Brain pericyte (primary cell): ENCODE measurements at regions not wholly inside any gene's neighbourhood (a gene's known extent, or its start where the extent isn't known, plus 50 kb on each side); places are given as distances from the start of the nearest gene placed in this dataset.
"Not testable (repeated sequence)": the region's sequence is repeated elsewhere in the genome, so short reads cannot be mapped to it uniquely, and the experiment has no call there.

Source experiments
- DNase-seq: peaks from one replicate; pipeline ENCODE4 v3.0.0-alpha.2; 2012; ENCODE audit warnings: low read depth, low spot score

DNA sequence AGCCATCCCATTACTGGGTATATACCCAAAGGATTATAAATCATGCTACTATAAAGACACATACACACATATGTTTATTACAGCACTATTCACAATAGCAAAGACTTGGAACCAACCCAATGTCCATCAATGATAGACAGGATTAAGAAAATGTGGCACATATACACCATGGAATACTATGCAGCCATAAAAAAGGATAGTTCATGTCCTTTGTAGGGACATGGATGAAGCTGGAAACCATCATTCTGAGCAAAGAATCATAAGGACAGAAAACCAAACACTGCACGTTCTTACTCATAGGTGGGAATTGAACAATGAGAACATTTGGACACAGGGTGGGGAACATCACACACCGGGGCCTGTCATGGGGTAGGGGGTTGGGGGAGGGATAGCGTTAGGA lies 60.3 kb upstream of the NMU start:
- DNase-seq, result not testable (repeated sequence)

DNA sequence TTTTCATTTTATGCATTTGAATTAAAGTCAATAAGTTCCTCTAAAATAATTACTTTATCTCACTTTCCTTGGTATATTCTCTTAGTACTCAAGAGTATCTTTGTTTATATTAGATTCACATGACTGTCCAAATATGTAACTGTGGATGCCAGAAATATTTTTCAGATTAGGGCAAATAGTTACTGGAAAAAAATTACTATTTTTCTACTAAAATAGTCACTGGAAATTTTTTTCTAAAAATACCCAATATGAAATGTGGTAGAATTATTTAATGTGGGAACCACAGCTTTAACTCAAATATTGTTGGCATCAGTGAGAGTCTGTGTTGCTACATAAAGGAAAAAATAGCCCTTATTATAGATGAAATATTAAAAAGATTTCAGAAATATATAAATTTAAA lies 70.4 kb upstream of the NMU start:
- no peak for DNase-seq

DNA sequence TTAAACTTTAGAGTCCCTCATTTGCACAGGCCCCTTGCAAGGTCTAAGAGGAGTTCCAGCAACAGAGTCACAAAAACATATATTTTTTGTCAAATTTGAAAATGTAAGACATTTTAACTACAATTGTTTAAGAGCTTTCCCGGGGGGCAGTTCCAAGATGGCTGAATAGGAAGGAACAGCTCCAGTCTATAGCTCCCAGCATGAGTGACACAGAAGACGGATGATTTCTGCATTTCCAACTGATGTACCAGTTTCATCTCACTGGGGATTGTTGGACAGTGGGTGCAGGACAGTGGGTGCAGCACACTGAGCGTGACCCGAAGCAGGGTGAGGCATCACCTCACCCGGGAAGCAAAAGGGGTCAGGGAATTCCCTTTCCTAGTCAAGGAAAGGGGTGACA lies 71.4 kb upstream of the NMU start:
- no peak for DNase-seq

DNA sequence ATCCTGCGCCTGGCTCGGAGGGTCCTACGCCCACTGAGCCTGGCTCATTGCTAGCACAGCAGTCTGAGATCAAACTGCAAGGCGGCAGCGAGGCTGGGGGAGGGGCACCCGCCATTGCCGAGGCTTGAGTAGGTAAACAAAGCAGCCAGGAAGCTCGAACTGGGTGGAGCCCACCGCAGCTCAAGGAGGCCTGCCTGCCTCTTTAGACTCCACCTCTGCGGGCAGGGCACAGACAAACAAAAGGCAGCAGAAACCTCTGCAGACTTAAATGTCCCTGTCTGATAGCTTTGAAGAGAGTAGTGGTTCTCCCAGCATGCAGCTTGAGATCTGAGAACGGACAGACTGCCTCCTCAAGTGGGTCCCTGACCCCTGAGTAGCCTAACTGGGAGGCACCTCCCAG lies 71.9 kb upstream of the NMU start:
- DNase-seq, result not testable (repeated sequence)

DNA sequence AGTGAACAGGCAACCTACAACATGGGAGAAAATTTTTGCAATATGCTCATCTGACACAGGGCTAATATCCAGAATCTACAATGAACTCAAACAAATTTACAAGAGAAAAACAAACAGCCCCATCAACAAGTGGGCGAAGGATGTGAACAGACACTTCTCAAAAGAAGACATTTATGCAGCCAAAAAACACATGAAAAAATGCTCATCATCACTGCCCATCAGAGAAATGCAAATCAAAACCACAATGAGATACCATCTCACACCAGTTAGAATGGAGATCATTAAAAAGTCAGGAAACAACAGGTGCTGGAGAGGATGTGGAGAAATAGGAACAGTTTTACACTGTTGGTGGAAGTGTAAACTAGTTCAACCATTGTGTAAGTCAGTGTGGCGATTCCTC lies 76.7 kb upstream of the NMU start:
- DNase-seq, result not testable (repeated sequence)

DNA sequence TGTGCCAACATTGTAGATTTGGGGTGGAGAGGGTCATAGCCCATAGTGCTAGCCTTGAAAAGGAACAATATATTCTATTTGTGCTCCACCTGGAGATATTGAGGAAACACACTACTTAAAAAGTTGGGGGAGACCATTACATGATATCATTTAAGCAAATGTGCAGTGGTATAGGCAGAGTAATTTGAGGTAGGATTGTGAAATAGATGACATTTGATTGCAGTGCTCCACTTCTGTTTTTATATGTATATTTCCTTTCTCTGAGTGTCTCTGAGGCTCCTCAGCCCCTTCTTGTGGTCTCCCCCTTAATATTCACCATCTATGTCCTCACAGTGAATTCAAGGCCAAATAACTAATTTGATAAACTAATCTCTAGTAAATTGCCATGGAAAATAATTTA lies 85.6 kb upstream of the NMU start:
- no peak for DNase-seq

DNA sequence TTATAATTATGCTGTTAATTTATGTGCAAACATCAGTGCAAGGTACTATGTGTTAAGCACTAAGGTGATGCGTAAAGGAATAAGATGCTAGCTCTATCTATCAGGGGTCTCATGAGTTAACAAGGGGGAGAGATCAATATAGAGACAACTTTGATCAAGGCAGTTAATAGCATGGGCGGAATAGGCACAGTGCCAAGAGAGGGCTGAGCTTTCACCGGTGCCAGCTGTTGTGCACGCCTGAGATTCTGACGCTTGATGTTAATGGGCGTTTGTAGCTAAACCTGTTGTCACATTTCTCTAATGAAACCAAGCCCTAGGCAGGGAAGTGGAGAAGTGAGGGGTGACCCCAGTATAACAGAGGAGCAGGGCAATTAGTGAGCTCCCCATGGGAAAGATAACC lies 86.0 kb upstream of the NMU start:
- no peak for DNase-seq

DNA sequence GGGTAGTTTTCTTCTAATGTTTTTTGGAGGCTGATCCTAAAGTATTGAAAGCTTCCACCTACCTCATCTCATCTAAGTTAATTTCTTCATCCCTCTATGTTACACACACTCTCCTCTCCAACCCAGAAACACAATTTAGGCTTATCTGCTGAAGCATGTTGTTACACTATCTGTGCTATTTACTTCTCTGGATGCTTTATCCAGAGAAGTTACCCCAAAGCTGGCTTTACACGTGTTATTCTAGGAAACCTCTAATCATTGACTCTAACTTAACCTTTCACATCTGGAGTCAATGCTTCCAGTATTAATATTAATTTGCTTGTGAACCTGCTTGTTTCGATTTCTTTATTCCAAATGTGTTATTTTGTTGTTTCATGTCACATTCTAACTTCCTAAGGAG lies 87.3 kb upstream of the NMU start:
- no peak for DNase-seq

DNA sequence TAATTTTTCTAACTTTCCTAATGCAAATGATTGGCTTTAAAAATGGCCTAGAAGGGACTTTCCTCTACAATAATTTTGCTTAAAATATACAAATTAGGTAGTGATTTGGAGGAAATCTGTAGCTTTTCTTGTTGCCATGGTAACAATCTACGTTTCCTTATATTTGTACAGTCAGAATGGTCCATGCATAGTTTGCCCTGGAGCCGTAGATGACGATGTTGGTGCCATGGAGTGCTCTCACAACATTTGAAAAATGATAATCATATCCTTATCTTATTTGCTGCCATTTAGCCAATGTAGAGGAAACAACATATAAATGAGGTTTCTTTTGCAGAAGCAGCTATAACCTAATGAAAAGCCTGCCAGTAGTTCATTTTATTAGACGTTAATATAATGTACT lies 89.0 kb upstream of the NMU start:
- DNase-seq, result no peak

DNA sequence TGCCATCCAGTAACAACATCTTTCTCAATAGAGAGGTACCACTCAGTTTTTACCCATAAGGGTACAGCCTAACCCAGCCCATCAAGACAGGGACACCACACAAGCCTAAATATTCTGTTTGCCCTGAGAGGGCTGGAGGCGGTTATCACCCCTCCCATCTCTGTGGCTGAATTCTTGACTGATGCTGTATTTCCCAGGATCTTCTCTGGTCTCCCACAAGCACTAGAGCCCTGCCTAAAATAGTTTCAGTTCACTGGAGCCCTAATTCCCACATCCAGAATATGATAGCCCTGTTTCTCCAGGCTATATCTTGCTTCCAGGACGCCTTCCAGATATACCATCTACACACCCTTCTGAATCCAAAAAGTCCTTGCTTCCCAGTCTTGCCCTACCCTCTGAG lies 91.6 kb upstream of the NMU start:
- DNase-seq, result no peak

DNA sequence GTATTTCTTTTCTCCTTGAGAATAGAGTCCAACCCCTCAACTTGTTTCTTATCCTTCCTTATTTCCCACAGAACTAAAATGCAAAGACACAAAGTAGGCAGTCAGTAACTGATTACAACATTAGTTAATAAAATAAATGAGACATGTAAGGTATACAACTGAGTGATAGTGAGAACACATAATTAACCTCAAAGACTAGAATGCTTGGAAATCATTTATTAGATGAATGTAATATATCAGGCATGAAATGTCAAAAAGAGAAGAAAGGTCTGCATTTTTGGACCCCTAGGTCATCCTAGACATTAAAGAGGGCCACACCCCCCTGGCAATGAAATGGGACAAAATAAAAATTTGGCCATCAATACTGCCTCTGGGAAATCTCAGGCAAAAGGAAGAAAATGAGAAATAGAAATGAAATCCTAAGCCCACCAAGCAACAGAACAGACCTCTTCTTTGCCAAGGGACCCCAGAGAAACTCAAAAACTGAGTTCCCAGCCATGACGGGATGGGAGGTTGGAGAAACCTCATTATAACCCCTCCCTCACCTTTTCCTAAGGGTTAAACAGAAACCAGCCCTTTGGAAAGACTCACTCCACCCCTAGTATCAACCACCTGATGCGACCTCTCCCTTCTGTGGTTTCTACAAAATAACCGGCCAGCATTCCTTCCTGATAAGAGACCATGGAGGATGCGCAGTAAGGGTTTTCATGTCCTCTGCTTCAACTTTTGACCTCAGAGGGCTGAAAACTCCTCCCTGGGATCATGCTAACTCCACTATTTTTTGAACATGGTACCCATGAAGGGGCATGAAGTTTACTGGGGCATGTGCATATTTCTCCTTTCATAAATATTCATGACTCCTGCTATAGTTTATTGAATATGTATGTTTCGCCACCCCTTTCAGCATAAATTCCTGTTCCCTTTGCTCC lies 90.0 kb upstream of the EXOC1L start:
- no peak for DNase-seq

DNA sequence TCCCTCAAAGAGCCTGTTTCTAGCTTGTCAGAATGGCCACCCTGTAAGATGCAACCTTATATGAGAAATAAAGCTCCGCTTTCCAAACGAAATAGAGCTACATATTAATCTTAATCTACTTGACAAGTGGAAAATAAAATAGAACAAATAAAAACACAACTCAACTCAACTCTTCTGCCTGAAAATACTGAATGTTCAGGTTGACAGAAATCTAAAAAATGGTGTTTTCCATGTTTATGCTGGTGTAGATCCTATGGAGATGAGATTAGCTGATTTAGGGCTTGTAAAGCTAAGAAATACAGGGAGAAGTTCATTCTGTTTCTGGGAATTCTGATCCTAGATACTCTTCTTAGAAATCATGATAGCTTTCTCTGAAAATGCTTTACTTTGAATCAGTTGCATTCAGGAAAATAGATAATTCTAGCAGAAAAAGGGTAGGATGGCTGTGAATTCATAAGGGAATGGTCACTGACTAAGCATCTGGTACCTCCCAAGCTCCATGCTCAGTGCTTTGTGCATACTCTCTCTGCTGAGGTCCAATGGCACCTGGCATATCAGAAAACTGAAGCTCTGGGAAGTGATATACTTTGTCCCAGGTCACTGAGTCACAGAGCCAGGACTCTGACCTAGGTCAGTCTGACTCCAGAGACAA lies 89.2 kb upstream of the EXOC1L start:
- DNase-seq, result no peak

DNA sequence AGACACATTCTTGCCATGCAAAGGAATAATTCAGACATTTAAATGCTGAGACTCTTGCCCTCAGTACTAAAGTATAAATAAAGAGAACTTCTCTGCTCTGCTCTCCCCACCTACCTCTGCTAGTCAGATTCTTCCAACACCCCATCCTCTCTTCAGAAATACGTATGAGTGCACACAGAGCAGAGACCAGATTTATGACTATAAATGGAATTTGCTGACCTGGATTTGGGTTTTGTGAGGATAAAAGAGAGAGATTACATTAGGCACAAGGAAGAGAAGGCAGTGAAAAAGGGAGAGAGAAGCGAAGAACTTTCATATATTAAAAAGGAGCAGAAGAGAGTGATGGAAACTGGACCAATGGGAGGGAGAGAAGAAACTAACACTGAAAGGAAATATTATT lies 87.6 kb upstream of the EXOC1L start:
- no peak for DNase-seq

DNA sequence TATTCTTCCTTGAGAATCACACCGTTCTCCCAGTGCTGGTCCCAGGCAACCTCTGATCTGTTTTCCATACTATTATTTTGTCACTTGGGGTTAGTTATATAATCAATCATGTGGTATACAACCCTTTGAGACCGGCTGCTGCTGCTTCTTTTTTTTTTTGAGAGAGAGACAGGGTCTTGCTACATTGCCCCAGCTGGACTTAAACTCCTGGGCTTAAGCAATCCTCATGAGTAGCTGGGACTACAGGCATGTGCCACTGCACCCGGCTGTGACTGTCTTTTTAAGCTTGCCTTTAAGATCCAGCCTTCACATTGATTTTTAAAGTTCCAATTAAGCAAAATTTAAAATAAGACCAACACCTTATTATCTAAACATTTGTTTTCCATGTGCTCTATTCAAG lies 86.7 kb upstream of the EXOC1L start:
- no peak for DNase-seq

DNA sequence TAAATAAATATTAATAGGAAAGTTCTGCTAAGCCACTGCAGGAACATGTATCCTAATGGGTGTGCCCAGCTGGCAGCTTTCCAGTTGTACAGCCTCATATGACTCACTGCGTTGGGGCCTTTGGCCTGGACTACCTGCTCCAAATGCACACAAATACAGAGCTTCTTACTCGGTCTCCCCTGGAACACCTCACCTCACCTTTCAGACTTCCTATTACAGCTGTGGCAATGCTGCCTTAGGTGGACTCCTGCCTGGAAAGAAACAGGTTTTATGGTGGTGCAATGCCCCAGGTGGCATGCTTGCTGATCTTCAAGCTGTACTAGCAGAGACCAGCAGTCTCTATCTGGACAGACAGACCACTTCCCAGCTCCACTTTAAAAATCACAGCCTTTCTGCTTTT lies 85.7 kb upstream of the EXOC1L start:
- no peak for DNase-seq

DNA sequence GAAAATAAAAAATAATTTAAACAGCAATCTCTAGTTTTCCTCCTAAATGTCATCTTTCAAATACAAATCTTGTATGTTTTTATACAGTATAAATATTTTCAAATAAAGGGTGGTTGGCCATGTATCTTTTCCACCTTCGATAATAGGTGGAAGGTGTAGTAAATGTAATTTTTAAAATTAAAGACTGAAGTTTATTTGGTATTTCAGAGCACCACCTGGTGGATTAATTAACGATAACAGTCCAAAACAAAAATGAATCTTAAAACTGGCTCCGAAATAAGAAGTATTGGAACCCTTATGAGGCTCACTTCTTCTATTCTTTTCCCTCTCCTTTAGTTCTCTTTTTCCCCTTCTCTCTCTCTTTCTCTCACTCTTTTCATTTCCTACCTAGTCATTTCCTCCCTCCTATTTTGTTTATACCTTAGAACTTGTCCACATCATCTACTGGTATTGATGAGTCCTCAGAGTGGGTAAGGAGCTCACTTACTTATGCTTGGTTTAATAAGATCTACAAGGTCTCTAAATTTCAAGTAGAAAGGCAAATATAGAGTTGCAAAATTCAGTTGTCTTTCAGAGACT lies 82.9 kb upstream of the EXOC1L start:
- no peak for DNase-seq

DNA sequence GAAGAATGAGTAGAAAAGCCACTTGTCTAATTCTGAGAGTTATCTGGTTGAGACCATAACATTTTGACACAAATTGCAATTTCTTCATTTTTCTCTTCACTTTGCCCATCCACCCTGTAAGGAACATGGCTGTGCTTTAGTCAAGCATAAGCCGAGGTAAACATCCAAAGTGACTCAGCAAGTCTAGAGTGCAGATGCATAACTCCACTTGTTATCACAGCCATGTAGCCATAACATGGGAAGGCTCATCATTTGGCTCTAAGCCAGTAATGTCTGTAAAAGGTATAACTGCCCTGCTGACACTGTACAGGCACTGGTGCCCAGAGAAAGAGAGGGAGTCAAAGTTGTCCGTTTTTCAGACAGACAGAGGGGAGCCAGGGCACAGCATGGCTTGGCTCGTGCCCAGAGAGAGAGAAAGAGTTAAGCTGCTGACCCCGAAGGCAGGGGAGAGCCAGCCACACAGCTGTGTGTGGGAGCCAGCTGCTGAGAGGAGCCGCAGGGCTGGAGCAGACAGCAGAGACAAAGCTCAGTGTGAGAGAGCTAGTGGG lies 76.9 kb upstream of the EXOC1L start:
- DNase-seq, result peak; percentile 46

DNA sequence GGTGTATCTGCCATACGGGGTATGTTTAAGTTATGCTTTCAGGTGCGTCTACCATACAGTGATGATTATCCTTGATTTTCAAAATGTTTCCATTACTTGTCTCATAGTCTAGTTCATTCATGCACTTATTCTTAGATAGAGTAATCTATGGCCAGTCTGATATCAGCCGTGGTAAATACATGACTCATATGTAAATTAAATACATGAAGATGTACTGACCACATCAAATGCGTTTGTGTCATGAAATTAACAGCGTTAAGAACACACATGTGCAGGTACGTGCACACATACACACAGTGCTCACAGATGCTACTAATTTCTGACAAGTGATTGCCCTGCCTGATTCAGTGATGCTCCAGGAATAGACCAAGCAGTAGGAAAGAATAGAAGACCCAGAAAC lies 75.2 kb upstream of the EXOC1L start:
- no peak for DNase-seq

DNA sequence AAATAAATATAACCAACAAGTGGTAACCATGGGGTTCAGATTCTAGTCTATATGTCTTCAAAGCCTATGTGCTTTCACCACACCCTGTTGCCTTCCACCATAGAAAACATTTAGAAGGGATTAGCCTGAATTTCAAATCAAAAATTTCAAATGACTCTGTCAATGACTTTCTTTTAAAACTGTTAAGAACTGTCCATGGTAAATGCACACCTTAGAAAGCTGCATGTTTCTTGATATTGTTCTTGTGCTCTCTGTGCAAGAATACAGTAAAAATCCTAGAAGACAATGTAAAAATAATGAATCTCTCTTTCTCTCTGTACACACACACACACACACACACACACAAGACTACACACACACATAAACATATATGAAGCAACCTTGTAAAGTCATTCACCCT lies 74.6 kb upstream of the EXOC1L start:
- DNase-seq, result no peak

DNA sequence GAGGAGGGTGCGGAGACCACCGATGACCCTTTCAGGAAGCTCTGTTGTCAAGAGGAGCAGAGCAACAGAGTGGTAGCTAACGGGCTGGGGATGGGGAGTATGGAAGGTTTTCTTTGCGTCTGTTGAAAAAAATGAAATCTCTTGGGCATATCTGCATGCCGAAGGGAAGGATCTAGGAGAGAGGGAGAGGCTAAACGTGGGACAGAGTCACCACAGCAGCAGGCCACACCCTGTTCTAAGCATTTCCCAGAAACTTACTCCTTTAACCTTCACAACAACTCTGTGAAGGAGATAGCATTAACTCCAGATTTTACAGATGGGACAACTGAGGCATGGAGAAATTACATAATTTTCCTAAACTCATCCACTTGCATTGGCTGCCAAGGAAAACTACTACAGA lies 71.8 kb upstream of the EXOC1L start:
- no peak for DNase-seq

DNA sequence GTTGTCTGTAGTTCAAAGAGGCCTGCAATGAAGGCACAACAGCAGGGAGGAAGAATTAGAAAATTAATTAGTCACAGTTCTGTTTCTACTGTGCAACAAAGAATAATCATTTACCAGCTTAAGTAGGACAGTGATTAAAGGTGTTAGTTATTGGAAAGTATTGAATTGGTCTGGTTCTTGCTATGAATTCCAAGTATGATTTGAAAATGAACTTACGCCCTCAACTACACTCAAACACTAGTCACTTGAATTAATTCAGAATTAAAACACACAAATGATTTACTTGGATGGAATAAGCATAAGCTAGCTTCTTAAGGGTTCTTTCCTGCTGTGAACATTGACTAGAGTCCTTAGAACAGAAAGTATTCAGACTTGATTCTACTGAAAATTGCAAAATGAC lies 69.9 kb upstream of the EXOC1L start:
- DNase-seq, result no peak

DNA sequence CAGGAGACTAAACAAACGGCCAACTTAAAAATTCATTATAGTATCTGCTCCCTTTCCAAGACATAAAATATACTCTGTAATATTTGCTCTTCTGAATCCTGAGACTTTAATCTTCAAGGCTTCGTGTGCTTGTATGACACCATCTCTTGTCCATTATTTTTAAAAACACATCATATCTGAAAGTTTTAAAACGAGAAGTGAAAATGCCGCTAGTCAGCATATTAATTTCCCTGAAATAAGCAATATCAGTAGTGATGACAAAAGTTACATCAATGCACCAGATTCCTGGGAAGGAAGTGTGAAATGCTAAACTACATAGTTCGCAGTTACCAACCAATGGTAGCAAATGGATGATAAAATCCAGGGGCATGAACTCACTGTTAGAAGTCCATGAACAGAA lies 66.8 kb upstream of the EXOC1L start:
- DNase-seq, result no peak

DNA sequence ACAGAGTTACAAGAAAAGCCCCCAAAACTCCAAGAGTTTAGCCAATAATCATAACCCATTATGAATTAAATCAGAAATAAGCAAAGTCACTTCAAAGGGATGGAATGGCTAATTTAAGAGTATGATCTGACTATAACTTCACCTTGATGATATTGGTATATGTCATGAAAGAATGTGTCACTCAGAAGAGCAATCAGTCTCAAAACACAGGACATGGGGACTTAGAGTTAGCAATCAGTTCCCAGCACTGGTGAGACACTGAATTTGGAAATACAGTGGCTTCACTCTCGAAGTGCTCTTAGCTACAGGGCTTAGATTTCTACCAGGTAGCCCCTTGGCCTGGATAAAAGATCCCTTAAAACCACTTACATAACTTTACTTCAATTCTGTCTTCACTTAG lies 65.7 kb upstream of the EXOC1L start:
- DNase-seq, result no peak
